ENCODE measurements at regions not wholly inside any gene's neighbourhood (a gene's known extent, or its start where the extent isn't known, plus 50 kb on each side); places are given as distances from the start of the nearest gene placed in this dataset.

DNA sequence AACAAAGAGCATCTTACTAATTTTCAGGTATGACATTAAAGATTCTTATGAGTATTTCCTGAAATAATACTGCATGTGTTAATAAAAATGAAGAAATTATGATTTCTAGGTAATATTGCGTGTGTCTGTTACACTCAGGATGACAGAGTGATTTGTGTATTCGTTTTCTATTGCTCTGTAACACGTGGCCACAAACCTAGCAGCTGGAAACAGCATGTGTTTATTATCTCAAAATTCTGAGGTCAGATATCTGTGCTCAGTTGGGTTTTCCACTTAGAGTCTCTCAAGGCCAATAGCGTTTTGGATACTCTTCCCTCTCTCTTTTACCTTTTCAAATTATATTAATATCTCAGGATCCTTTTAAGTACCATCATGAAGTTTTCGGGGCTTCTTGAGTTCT lies 667.9 kb upstream of the CDH7 start:
- Histone ChIP-seq H2BK12ac (ENCODE audit: insufficient read length, low read depth, low read length) (no peak overlapping the region), H3K9me3 (ENCODE audit: control insufficient read depth, low read depth, low read length) (no peaks in the 10 kb centered on the region), H3K4ac (ENCODE audit: low read depth, low read length) (no peak overlapping the region), H3K27ac (ENCODE audit: insufficient read length, low read depth, low read length) (no peak overlapping the region), H2AFZ (ENCODE audit: low read length) (no peak overlapping the region), H4K8ac (replicated peaks; ENCODE audit: insufficient read length, low read depth, low read length) (no peak overlapping the region), H3K14ac (ENCODE audit: insufficient read depth, low read length) (no peak overlapping the region), H3K9ac (ENCODE audit: extremely low read depth, insufficient read length, low read length) (no peak overlapping the region), H2BK120ac (ENCODE audit: low read depth, low read length, poor library complexity, severe bottlenecking) (no peak overlapping the region), H3K79me2 (ENCODE audit: insufficient read depth, low read length) (no peaks in the 10 kb centered on the region), H3K23me2 (ENCODE audit: insufficient read length, low read depth, low read length, poor library complexity, severe bottlenecking) (no peaks in the 10 kb centered on the region), H3K4me2 (ENCODE audit: insufficient read depth, insufficient read length, low read length) (no peak overlapping the region), H4K91ac (ENCODE audit: insufficient read length, low read depth, low read length) (no peak overlapping the region), H3K23ac (ENCODE audit: insufficient read length, low read depth, low read length) (no peak overlapping the region), H2BK20ac (ENCODE audit: low read depth, low read length, poor library complexity, severe bottlenecking) (no peak overlapping the region), H3K18ac (ENCODE audit: insufficient read length, low read depth, low read length) (no peak overlapping the region), H4K20me1 (ENCODE audit: control insufficient read depth, insufficient read depth, insufficient read length) (no peaks in the 10 kb centered on the region), H3K4me1 (ENCODE audit: insufficient read depth, low read length) (no peaks in the 10 kb centered on the region), H2AK5ac (ENCODE audit: insufficient read length, low read length) (no peak overlapping the region), H3T11ph (ENCODE audit: low read length) (no peak overlapping the region), H4K5ac (ENCODE audit: insufficient read length, low read depth, low read length) (no peak overlapping the region), H3K79me1 (ENCODE audit: insufficient read depth, low read depth, low read length, poor library complexity, severe bottlenecking) (no peaks in the 10 kb centered on the region), H3K56ac (ENCODE audit: insufficient read length, low read depth, low read length) (no peak overlapping the region), H2BK15ac (ENCODE audit: low read depth, low read length) (no peak overlapping the region), H2BK5ac (ENCODE audit: insufficient read length, low read length) (no peak overlapping the region), H3K27me3 (ENCODE audit: insufficient read depth, low read length) (no peaks in the 10 kb centered on the region)
- H3K27me3 Mint-ChIP-seq (ENCODE audit: low read depth) = no peaks in the 10 kb centered on the region
- H3K4me3 Mint-ChIP-seq = no peak overlapping the region
- no peaks in the 10 kb centered on the region for H3K4me1 Mint-ChIP-seq
- no peak for DNase-seq
- no CpG with 5 or more reads among the region's 5 CpGs for WGBS (ENCODE audit: extremely low coverage, insufficient read length, low lambda C conversion rate)
- no peak overlapping the region for H3K27ac Mint-ChIP-seq
- H3K36me3 Mint-ChIP-seq (ENCODE audit: insufficient read depth in 1 of 3, low read depth in 3 of 3) = no peaks in the 10 kb centered on the region
- TF ChIP-seq, protein P1, sequence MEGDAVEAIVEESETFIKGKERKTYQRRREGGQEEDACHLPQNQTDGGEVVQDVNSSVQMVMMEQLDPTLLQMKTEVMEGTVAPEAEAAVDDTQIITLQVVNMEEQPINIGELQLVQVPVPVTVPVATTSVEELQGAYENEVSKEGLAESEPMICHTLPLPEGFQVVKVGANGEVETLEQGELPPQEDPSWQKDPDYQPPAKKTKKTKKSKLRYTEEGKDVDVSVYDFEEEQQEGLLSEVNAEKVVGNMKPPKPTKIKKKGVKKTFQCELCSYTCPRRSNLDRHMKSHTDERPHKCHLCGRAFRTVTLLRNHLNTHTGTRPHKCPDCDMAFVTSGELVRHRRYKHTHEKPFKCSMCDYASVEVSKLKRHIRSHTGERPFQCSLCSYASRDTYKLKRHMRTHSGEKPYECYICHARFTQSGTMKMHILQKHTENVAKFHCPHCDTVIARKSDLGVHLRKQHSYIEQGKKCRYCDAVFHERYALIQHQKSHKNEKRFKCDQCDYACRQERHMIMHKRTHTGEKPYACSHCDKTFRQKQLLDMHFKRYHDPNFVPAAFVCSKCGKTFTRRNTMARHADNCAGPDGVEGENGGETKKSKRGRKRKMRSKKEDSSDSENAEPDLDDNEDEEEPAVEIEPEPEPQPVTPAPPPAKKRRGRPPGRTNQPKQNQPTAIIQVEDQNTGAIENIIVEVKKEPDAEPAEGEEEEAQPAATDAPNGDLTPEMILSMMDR (conservative IDR thresholded peaks at IDR 0.05) = no peak
- H3K9me3 Mint-ChIP-seq = no peaks in the 10 kb centered on the region; a peak in 1 of 5 replicates
